ENCODE measurements at regions not wholly inside any gene's neighbourhood (a gene's known extent, or its start where the extent isn't known, plus 50 kb on each side); places are given as distances from the start of the nearest gene placed in this dataset.

DNA sequence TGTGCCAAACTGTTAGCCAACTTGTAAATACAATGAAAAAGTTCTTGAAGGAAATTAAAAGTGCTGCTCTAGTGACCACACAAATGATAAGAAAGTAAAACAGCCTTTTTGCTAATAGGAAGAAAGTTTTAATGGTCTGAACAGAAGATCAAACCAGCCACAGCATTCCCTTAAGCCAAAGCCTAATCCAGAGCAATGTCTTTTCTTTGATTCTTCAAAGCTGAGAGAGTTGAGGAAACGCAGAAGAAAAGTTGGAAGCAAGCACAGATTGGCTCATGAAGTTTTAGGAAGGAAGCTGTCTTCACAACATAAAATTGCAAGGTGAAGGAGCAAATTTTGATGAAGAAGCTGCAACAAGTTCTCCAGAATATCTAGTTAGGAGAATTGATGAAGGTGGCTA lies 213.8 kb downstream of the ATXN7L3B start:
- DNase-seq (ENCODE audit: low spot score): no peak
- no peak overlapping the region for H3K4me3 ChIP-seq
- TF ChIP-seq POLR2A (IDR thresholded peaks at IDR 0.05) (no peak), POLR2AphosphoS5 (IDR thresholded peaks at IDR 0.05) (no peak)
- TF ChIP-seq, protein P1, sequence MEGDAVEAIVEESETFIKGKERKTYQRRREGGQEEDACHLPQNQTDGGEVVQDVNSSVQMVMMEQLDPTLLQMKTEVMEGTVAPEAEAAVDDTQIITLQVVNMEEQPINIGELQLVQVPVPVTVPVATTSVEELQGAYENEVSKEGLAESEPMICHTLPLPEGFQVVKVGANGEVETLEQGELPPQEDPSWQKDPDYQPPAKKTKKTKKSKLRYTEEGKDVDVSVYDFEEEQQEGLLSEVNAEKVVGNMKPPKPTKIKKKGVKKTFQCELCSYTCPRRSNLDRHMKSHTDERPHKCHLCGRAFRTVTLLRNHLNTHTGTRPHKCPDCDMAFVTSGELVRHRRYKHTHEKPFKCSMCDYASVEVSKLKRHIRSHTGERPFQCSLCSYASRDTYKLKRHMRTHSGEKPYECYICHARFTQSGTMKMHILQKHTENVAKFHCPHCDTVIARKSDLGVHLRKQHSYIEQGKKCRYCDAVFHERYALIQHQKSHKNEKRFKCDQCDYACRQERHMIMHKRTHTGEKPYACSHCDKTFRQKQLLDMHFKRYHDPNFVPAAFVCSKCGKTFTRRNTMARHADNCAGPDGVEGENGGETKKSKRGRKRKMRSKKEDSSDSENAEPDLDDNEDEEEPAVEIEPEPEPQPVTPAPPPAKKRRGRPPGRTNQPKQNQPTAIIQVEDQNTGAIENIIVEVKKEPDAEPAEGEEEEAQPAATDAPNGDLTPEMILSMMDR (IDR thresholded peaks at IDR 0.05): no peak
- H3K9me3 ChIP-seq: no peaks in the 10 kb centered on the region
- H3K27ac ChIP-seq: no peak overlapping the region
- no peaks in the 10 kb centered on the region for H3K36me3 ChIP-seq
- no peaks in the 10 kb centered on the region for H3K27me3 ChIP-seq (replicated peaks; ENCODE audit: insufficient read depth)
- H3K4me1 ChIP-seq (replicated peaks): no peaks in the 10 kb centered on the region
- intact Hi-C loops (cut with DNase I): no loop called here
- 57% methylated on average over 1 of the region's 1 CpG for WGBS

DNA sequence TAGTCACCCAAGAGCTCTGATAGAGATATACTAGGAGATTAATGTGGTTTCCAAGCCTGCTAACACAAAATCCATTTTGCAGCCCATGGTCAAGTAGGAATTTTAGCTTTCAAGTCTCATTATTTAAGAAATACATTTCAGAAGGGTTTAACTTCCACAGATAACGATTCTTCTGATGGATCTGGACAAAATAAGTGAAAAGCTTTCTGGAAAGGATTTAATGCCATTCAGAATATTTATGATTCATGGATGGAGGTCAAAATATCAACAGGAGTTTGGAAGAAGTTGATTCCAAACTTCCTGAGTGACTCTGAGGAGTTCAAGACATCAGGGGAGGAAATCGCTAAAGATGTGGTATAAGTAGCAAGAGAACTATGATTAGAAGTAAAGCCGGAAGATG lies 214.6 kb downstream of the ATXN7L3B start:
- Histone ChIP-seq H3K27me3 (replicated peaks; ENCODE audit: insufficient read depth) (no peaks in the 10 kb centered on the region), H3K4me1 (replicated peaks) (no peaks in the 10 kb centered on the region), H3K9me3 (no peaks in the 10 kb centered on the region), H3K36me3 (no peaks in the 10 kb centered on the region), H3K27ac (no peak overlapping the region), H3K4me3 (no peak overlapping the region)
- no peak for TF ChIP-seq POLR2A (IDR thresholded peaks at IDR 0.05)
- TF ChIP-seq, protein P1 (IDR thresholded peaks at IDR 0.05): no peak
- TF ChIP-seq POLR2AphosphoS5 (IDR thresholded peaks at IDR 0.05): no peak
- 92% methylated on average over 3 of the region's 3 CpGs for WGBS
- no peak for DNase-seq (ENCODE audit: low spot score)
- intact Hi-C loops (cut with DNase I): no loop called here

DNA sequence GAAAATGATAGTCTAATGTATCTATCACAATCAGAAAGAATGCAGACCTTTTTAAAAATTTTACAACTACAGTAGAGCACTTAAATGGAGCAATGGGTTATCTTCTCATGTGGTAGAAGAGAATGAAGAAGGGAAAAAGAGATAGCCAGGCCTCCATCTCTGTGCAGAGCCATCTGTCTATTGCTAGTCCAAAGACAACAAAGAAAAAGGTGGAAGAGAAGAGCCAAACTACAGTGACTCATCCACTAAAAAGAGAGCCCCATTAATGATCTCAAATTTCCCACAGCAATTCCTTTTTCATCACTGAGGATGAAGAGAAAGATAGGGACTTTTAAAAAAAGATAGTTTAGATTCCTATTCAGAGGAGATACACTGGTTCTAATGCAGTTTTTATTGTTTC lies 232.9 kb downstream of the ATXN7L3B start:
- Histone ChIP-seq H3K27ac (no peak overlapping the region), H3K27me3 (replicated peaks; ENCODE audit: insufficient read depth) (no peaks in the 10 kb centered on the region), H3K4me1 (replicated peaks) (no peaks in the 10 kb centered on the region), H3K36me3 (no peaks in the 10 kb centered on the region), H3K4me3 (no peak overlapping the region), H3K9me3 (no peaks in the 10 kb centered on the region)
- no peak for DNase-seq (ENCODE audit: low spot score)
- no peak for TF ChIP-seq POLR2A (IDR thresholded peaks at IDR 0.05)
- TF ChIP-seq, protein P1 (IDR thresholded peaks at IDR 0.05): no peak
- TF ChIP-seq POLR2AphosphoS5 (IDR thresholded peaks at IDR 0.05): no peak
- intact Hi-C loops (cut with DNase I): no loop called here

DNA sequence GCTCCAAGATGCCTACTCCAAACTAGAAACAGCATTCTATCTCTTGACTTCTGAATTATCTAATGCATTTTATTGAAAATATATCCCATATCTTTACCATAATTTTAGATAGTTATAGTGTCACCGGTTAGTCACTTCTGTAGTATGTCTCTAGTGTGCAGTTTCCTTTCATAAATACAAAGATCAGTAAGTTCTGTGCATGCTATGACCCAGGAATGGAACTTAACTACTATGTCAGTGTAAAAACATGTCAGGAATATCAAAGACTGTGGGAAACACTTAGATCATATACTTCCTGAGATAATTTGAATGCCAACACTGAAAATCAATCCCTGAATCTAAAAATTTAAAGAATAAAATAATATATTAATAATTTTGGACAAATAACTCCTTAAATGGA lies 237.6 kb downstream of the ATXN7L3B start:
- WGBS: 100% methylated on average over 1 of the region's 1 CpG

DNA sequence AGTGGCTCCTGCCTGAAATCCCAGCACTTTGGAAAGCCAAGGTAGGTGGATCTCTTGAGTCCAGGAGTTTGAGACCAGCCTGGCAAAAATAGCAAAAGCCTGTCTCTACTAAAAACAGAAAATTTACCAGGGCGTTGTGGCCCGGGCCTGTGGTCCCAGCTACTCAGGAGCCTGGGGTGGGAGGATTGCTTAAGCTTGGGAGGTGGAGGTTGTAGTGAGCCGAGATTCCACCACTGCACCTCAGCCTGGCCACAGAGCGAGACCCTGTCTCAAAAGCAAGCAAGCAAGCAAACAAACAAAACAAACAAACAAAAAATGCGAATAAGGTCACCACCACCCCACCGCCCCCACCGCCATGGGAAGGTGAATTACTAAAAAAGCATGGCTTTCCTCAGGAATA lies 238.7 kb downstream of the ATXN7L3B start:
- no peaks in the 10 kb centered on the region for H3K36me3 ChIP-seq
- DNase-seq (ENCODE audit: low spot score): no peak
- TF ChIP-seq POLR2AphosphoS5 (IDR thresholded peaks at IDR 0.05) (no peak), POLR2A (IDR thresholded peaks at IDR 0.05) (no peak)
- TF ChIP-seq, protein P1 (IDR thresholded peaks at IDR 0.05): no peak
- H3K27ac ChIP-seq: no peak overlapping the region
- no peaks in the 10 kb centered on the region for H3K27me3 ChIP-seq (replicated peaks; ENCODE audit: insufficient read depth)
- 91% methylated on average over 7 of the region's 7 CpGs for WGBS
- no peaks in the 10 kb centered on the region for H3K4me1 ChIP-seq (replicated peaks)
- intact Hi-C loops (cut with DNase I): no loop called here
- H3K9me3 ChIP-seq: no peaks in the 10 kb centered on the region
- no peak overlapping the region for H3K4me3 ChIP-seq

More for the DNA sequence above, 237.6 kb downstream of the ATXN7L3B start:
- no peak for TF ChIP-seq POLR2A (IDR thresholded peaks at IDR 0.05)
- TF ChIP-seq, protein P1 (IDR thresholded peaks at IDR 0.05): no peak
- no peak for TF ChIP-seq POLR2AphosphoS5 (IDR thresholded peaks at IDR 0.05)
- no peak overlapping the region for H3K4me3 ChIP-seq
- intact Hi-C loops (cut with DNase I): no loop called here
- H3K9me3 ChIP-seq: no peaks in the 10 kb centered on the region
- no peaks in the 10 kb centered on the region for H3K36me3 ChIP-seq
- no peaks in the 10 kb centered on the region for H3K27me3 ChIP-seq (replicated peaks; ENCODE audit: insufficient read depth)
- H3K27ac ChIP-seq: no peak overlapping the region
- DNase-seq (ENCODE audit: low spot score): no peak
- no peaks in the 10 kb centered on the region for H3K4me1 ChIP-seq (replicated peaks)
